SW 1271 (cell line): ENCODE measurements at regions not wholly inside any gene's neighbourhood (a gene's known extent, or its start where the extent isn't known, plus 50 kb on each side); places are given as distances from the start of the nearest gene placed in this dataset.

ENCODE experiments used
- DNase-seq, 2 experiments: peaks; one replicate each; lab custom pipeline; 2025; lab: John Stamatoyannopoulos, UW

DNA sequence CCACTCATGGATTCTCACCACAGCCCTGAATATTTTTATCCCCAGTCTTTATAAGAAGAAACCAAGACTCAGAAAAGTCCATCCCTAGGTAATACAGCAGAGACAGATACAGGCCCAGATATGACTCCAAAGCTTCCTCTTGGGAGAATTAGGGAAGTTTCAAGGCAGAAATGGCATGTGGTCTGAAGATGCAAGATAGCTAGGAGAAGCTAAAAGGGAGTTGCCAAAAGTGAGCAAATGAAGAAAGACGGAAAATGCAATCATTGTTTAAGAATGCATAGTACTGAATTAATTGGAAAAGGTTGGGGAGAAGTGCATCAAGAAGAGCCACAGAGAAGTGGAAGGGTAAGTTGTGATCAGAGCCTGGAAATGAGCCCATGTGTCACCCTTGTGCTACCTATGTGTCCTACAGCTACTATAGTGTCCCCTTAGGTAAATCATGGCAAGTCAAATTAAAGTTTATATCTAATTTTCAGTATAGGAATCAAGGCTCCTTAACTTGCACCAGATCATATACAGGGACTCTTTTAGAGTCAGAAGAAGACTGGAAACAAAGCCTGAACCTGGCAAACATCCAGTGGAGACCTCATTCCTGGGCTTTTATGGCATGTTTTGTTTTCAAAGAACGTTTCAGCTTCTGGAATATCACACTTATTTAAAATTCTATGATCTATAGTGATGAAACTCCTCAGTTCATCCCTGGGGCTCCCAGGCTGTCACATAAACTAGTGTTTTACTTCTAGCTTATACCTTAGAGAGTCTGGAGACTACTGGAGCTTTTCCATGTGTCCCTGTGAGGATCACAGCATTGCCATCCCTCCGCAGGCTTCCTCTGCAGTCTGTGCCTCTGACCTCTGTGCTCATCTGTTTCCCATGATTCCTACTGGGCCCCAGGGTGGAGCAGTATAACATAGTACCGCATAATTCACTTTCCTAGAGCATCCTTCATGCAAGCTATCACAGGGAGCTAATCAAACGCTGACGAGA lies 189.0 kb upstream of the CDKN3 start:
- no peak for DNase-seq

DNA sequence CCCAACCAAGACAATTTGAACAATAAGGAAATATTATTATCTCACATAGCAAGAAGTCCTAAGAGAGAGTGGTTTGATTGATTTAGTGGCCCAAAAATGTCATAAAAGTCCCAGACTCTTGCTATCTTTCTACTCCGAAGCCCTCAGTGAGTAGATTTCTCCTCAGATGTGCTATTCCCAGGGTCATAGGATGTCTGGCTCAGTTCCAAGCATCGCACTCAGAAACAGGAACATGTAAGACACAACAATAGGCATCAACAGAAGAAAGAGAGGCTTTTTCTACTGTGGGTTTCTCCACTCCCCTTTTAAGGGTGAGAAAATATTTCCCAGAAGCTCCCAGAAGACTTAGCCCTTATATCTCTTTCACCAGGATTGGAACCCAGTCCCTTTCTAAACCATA lies 188.1 kb upstream of the CDKN3 start:
- DNase-seq, result no peak

DNA sequence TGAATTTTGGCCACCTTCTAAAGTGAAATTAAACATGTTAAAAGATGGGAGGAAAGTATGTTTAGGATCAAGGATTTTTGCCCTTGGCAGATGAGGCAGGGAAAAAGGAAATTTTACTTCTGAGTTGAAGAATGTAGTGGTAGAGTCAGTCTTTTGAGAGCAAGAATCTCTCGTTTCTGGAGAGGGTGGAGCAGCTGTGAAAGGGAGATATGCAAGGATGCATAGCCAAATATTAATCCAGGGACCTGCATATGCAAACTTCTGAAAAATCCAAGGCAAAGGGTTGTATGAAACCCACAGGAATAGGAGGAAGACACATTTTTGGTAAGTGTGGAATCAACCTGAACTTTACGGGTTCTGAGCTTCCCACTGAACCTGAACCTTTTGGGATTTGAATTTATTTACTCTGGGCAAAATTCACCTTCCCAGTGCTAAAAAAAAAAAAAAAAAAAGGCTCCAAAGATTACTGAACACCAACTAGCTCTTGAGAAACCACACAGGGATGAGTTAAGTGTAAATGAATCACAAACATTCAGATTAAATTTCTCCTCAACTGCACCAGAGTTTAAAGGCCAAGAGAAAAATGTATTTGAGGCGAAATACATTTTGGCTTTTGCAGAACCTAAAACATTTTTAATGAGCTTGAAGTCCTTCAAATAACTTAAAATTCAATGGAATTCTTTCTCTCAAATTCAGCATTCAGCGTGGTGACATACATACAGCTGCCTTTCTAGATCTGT lies 187.1 kb upstream of the CDKN3 start:
- DNase-seq, result peak in 1 of 2 experiments; percentile 29

DNA sequence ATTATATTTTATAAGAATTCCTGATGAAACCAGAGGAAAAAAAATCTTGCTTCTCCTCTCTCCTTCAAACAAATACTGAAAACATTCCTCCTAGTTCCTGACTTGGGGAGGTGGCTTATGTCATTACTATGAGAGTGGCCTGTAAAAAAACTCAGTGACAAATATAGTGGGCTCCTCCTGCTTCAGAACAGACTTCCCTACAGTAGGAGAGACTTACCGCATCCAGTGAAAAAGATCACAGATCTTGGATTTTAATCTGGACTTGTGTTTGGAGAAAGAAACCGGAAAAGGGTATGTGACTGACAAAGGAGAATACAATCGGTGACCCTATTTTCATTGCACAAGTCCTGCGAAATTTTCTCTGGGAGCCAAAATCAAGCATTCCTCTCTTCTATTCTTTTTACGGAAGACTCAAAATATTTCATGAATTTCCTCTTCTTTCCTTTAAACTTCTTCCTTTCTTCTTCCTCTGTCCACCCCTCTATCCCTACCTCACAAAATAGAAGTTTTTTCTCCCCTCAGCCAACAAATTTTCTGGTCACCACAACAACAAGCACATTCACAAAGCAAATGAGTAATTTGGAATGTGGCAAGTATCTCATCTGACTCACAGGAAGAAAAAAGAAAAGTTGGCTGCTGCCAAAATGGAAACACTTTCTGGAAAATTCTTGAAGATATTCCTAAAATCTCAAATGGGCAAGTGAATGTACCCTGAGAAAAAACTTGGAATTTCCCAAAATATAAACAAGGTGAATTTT lies 185.1 kb upstream of the CDKN3 start:
- DNase-seq, result peak; percentile 84 to 94

DNA sequence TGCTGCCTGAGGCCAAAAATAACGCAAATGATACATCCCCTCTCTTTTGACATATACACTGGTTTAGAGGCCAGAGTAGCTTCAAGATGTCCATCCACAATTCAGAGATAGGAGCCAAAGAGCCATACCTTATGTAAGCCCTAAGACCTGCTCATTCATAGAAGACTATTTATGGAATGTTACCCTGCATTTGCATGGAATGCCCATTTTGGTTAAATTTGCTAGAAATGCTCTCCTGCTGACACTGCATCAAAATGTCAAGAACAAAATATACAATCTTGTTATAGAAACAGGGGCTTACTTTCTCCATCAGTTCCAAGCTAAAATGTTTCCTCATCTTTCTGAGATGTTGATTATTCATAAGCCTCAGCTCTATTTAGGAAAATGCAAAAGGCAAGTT lies 183.3 kb upstream of the CDKN3 start:
- DNase-seq, result no peak

DNA sequence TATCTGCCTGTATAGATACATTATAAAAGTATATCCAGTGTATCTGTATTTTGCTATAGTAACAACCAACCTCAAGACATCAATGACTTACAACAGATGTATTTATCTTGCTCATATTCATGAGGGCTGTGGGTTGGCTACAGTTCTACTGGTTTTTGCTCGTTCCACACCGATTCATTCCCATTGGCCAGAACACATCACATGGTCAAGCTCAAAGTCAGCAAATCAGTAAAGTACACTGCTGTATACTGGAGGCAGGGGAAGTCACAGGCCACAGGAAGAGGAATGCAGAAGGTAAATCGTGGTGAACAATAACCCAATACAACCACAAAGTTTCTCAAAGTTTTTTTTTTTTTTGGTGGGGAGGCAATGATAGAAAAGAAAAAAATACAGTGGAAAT lies 180.0 kb upstream of the CDKN3 start:
- DNase-seq, result no peak

DNA sequence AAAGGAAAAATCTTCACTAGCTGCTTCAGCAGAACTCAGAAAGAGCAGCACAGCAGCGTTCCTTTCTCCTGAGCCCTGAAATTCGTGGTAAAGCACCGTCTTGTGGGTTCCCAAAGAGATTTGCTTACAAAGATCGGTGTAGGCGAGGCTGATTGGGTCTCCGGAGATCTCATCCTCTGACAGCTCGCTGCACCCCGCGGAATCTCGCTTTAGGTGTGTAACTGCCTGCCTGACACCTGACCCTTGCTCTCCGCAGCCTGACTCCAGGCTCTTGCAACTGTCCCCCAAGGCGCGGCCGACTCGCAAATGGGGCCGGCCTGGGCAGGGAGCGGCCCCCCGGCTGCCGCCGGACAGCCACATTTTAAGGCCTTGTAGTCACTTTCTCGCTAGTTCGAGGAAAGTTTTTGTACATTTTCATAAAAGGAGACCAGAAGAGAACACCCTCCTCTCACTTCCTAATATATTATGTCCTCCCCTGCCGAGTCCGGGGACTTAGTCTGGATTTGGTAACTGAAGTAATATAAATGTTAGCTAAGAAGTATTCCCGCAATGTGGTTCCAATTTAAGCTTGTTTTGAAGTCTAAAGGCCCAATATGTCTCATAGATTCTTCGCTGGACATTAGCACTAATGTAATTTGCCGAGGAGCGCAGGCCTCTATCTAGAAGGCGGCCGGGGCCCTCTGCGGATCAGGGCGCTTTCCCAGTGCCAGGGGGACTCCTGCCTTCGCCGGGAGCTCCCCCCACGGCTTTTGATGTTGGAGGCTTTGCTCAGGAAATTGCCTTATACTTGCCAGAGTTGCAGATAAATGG lies 177.3 kb upstream of the CDKN3 start:
- no peak for DNase-seq

DNA sequence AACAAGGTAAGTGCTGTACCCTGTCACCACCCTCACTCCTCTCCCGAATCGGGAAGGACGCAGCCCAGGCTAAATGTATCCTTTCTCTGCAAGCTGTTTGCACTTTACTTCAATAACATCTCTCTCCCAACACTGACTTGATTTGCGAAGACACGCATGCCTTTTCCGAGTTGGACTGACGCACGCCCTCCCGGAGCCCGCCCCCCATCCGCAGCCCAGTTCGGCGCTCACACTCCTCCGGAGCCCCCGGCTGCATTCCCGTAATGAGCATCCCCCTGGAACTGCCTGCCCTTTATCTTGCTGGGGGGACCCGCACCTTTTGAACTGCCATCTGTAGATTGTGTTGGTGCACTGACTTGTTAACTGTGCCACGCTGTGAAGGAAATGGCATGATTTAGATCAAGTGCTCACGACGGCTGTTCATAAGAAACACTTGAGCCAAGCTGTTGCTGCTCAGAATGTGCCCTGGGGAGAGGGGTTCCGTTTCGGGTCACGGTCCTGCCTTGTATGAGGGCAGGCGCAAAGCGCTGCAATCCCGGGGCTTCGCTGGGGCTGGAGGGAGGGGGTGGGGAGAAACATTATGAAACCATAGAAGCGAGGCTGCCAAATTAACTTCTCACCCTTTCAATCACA lies 176.6 kb upstream of the CDKN3 start:
- no peak for DNase-seq

DNA sequence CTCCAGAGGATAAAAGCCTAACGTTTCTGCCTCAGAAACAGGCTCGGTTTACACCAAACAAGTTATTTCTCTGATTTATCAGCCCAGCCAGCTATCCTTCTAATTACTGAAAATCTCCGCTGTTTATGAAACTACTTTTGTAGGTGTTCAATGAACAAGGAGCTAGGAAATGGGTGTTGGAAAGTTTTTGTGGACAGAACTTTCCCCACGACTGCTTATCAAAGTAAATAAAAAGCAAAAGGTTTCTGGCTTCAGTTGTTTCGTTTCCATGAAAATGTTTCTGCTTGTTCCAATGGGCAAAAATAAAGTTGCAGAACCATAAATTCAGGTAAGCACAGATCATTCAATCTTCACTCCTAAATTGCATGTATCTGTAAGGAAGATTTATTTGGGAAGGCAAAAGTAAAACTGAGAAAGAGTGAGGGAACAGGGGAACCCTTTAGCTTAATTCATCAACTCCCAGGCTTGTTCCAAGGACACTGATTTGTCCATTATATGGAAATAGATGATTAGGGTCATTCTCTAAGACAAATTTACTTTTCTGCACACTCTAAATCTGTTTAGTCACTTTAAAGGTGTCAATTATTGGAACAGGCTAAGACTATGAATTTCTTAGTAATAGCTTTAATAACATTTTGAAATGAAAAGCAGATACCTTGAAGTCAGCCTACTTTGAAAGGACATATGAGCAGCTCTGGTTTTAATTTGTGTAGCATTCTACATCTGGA lies 175.9 kb upstream of the CDKN3 start:
- DNase-seq, result no peak

DNA sequence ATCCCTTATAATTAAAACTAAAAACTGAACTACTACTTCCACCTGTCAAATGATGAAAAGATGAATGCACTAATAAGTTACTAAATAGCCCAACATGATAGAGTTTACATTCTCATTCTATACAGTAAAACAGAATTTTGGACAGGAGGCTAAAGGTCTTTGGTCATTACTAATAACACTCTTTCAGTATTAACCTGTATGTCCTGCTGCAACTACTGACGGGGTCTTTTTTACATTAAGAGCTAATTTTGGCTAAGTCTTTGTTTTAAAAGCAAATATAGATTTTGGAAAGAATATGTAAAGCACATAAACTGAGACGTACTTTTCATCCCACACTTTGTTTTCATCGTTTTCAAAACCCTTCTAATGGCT lies 175.4 kb upstream of the CDKN3 start:
- no peak for DNase-seq

DNA sequence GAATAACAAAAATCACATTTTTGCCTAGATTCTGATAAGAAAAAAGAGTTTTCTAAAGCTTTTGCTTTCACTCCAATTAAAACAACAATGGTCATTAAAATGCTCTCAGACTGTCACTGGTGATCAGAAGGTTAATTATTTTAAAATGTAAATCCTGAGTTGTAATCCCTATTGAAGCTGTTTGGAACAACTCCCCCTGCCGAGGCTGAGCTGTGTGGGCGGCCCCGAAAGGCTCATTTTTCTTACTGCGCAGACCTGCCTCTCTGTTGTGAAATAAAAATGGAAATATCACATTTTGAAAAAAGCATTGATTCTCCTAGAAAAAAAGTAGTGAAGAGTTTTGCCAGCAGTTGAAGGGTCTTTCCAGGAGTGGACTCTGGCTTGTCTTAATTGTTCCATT lies 174.8 kb upstream of the CDKN3 start:
- DNase-seq, result no peak

DNA sequence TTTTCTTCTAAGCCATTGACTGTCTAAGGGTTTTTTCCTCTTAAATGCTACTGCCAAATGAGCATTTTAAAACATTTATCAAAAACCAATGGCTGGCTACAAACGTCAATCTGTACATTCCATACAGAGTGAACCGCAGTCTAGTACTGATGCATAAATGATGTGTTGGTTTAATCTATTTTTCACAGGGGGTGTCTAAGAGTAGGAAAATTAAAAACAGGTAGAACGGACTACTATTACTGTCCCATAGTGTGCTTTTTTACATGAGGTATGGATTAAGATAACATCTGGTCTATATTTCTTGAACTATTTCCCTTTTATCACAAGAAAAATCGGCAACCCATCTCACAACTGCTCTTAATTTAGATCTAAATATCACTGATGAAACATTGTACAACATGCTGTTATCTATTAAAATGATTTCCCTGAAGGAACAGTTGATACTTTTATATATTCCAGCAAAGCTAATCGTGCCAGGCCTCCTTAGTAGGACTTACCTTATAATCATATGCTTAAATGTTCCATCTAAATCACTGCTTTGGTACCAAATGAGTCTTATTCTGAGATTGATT lies 172.9 kb upstream of the CDKN3 start:
- DNase-seq, result no peak

DNA sequence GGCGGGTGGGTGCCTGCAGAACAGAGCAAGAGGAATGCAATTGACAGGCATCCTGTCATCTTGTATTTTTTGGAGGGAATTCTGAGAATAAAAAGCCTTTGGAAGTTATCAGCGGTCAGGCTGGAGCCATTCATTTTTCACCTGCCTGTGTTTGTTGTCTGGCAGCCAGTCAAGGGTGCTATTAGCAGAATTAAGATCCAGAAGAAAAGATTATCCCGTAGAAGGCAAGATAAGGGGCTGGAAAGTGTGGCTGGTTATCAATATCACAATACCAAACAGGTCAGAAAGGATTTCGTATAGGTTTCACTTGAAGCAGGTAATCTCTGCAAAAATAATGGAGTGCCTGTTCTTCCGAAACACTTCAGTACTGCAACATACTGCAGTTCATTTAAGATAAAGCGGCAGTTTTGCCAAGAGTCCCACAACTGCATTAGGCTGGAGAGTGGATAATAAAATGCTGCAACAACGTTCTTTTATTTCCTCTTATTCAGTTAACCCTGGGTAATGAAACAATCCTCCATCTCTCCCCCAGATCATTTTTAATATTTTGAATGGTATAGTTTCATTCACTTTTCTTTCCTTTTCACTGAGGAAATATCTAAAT lies 171.2 kb upstream of the CDKN3 start:
- DNase-seq, result no peak

DNA sequence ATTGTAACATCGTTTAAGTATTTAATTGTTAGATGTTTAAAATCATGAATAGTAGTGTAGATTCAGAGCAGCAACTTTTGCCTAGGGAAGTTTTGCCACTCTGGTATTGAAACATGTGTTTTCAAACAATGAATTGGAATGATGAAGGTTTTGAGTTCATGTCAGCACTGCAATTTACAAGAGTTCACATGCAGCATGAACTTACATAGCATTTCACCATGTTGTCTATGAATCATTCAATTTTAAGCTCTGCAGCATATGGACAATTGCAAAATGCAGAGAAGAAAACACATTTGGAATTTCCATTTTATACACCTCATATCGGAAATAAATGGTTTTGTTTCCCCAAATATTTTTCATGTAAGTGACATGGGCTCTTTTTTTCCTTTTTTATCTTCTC lies 170.7 kb upstream of the CDKN3 start:
- no peak for DNase-seq

DNA sequence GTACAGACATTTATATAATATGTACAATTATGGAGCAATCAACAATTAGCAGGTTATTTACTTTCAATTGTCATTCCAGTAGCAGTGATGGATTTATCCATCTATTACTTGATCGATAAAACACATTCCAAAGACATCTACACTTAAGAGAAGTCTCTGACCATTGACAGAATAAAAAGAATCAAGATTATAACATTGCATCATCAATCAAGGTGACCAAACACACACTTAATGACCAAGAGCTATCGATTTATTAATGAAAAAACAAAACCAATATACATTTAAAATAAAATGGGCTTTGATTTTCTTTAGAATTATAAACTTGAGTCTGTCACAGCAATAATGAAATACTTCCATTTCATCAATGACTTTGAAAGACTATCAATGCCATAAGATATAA lies 170.2 kb upstream of the CDKN3 start:
- DNase-seq, result no peak

DNA sequence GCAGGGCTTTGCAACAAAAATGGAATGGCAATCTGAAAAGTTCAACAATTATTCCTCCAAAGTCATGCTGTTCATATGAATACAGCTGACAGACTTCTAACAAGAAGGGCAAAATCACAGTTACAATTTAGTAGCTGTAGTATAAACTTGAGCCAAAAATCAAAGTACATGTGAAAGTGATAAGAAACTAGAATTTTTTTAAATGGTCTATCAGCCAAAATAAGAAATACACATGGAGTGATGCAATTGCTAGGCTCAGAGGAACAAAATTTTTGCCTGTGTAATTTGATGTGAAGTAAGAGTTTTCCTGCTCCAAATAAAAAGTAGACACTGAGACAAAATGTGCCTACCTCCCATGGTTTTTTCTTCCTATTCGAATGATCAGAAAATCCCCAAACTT lies 167.7 kb upstream of the CDKN3 start:
- DNase-seq, result no peak

DNA sequence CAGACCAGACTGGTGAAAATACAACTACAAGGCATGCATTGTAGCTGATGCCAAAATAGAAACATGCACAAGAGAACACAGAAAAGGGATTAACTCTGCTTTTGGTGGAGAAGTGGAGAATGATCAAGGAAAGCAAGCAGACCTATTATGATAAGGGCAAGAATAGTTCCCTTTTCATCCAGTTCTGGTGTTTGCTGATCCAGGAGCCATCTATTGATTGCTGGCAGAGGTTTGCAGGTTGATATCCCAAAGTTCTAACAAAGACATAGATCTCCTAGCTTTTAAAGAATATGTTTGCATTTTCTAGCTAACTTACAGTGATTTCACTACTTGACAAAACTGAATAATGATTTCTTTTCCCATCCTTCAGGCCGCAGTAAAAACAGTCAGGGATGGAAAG lies 166.2 kb upstream of the CDKN3 start:
- no peak for DNase-seq

DNA sequence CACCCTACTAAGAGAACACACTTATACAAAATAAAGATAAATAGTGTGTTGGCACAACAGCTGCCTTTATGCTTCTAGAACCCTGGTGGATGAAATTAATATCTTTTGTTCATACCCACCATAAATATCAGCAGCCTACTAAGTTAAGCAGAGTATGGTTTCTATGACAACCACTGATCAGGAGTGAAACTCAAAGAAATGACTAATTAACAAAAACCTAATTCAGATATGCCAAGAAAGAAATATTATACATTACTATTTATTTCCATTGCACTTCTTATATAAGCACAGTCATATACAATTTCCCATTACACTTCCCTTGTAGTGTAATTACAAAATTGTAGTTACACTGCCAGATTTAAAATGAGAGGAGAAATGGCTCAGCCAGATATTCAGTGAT lies 164.1 kb upstream of the CDKN3 start:
- no peak for DNase-seq

DNA sequence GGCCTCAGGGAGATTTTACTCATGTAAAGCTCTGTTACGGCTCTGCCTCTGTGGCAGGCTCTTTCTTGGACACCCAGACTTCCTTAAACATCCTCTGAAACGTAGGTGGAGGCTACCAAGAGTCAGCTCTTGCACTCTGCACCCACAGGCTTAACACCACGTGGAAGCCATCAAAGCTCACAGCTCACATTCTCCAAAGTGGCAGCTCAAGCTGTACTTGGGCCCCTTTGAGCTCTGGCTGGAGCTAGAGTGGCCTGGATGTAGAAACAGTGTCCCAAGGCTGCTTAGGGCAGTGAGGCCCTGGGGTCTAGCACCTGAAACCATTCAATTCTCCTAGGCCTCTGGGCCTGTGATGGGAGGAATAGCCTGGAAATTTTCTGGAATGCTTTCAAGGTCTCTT lies 155.3 kb upstream of the CDKN3 start:
- no peak for DNase-seq

DNA sequence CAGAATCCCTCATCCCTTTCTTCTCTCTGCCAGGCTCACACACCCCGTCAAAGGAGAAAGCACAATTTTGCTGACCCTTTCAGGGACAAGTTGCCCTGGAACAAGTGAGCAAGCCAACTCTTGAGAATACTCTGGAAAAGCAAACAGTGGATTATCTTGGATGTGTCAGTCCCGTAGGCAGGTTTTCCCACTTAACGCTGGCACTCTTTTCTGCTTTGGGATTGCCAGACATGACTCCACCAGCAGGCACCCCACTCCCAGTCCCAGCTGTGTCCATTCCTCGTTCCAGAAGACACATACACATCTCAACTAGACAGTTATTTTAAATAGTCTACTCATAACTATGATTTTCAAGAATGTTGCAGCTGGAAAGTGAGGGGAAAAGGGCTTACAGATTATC lies 145.5 kb upstream of the CDKN3 start:
- no peak for DNase-seq
